Thoracic aorta (tissue), 2 donors: ENCODE measurements at regions not wholly inside any gene's neighbourhood (a gene's known extent, or its start where the extent isn't known, plus 50 kb on each side); places are given as distances from the start of the nearest gene placed in this dataset.

Experiments used
- ATAC-seq: fragments of 150-250 bp; one replicate; pipeline ENCODE4 v1.8.0; 2017; ENCODE audit warnings: low read depth; ENCODE audit not compliant: insufficient number of reproducible peaks, low FRiP score
- DNase-seq: peaks from one replicate; pipeline ENCODE4 v3.0.0-alpha.2; 2020; ENCODE audit warnings: low spot score
- H3K27ac ChIP-seq, 2 donors: fragments of 200-600 bp; sonication (generic); 1 replicate in 1 of 2; 2 replicates in 1 of 2; pipeline ENCODE4 v1.5.1; 2016; ENCODE audit warnings: mild to moderate bottlenecking in 2 of 2, moderate library complexity in 2 of 2
- H3K27me3 ChIP-seq: fragments of 200-600 bp; sonication (generic); replicated peaks from 2 replicates; pipeline ENCODE4 v1.6.0; 2016; ENCODE audit warnings: mild to moderate bottlenecking; ENCODE audit not compliant: insufficient read depth
- H3K36me3 ChIP-seq: fragments of 200-600 bp; sonication (generic); one replicate; pipeline ENCODE4 v1.5.1; 2016
- H3K4me1 ChIP-seq, 2 donors: fragments of 200-600 bp; sonication (generic); 1 replicate in 1 of 2; 2 replicates in 1 of 2; pipeline versions ENCODE4 v1.5.1 to v1.6.0; 2016; ENCODE audit warnings: low read depth in 2 of 2, mild to moderate bottlenecking in 1 of 2; ENCODE audit not compliant: control insufficient read depth in 1 of 2
- H3K4me3 ChIP-seq: fragments of 200-600 bp; sonication (generic); 2 replicates; pipeline ENCODE4 v1.5.1; 2016; ENCODE audit warnings: mild to moderate bottlenecking
- H3K9me3 ChIP-seq: fragments of 200-600 bp; sonication (generic); 2 replicates; pipeline ENCODE4 v1.5.1; 2016
- TF ChIP-seq, protein P1 (sequence below): fragments of 200-600 bp; sonication (generic); IDR thresholded peaks from one replicate; pipeline ENCODE4 v1.5.1; 2019; ENCODE audit warnings: antibody characterized with exemption

DNA sequence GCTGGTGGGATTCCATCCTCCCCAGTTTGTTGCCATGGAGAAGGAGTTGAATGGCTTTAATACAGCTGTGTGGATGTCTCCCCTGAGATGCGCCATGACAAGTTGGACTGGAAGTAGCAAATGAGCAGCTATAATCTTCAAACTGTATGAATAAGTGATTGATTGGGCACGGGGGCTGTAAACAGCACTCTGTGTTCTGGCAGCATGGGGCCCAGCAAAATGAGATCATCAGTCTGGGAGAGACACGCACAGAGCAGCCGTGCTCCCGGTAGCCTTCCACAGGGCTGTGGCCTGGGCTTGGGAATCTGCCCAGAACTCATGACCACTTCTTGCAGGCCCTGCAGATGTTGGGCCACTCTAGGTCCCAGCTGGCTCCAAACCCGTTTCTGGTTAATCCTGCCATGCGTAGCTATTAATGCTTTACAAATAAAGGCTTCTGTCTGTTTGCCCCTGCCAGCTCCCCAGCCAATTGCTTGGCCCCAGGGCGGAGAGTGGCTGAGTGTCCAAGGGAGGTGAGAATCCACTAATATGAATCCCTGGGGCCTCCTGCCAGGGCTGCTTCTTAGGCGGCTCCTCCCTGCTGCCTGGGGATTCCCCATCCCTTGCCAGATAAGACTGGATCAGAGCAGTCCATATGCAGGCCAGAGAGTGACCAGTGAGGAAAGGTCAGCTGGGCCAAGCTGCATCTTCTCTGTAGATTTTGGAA, 642.9 kb downstream of the AJAP1 start:
- no peak for ATAC-seq
- no peaks in the 10 kb centered on the region for H3K36me3 ChIP-seq
- H3K4me1 ChIP-seq, result no peaks in the 10 kb centered on the region
- no peak for DNase-seq
- no peaks in the 10 kb centered on the region for H3K9me3 ChIP-seq
- H3K27me3 ChIP-seq, result no peaks in the 10 kb centered on the region
- H3K4me3 ChIP-seq, result no peak overlapping the region
- TF ChIP-seq, protein P1, sequence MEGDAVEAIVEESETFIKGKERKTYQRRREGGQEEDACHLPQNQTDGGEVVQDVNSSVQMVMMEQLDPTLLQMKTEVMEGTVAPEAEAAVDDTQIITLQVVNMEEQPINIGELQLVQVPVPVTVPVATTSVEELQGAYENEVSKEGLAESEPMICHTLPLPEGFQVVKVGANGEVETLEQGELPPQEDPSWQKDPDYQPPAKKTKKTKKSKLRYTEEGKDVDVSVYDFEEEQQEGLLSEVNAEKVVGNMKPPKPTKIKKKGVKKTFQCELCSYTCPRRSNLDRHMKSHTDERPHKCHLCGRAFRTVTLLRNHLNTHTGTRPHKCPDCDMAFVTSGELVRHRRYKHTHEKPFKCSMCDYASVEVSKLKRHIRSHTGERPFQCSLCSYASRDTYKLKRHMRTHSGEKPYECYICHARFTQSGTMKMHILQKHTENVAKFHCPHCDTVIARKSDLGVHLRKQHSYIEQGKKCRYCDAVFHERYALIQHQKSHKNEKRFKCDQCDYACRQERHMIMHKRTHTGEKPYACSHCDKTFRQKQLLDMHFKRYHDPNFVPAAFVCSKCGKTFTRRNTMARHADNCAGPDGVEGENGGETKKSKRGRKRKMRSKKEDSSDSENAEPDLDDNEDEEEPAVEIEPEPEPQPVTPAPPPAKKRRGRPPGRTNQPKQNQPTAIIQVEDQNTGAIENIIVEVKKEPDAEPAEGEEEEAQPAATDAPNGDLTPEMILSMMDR, result no peak
- H3K27ac ChIP-seq, result no peak overlapping the region

- H3K27me3 ChIP-seq, result no peaks in the 10 kb centered on the region
These were observed 642.3 kb downstream of the AJAP1 start for GRCh38 chr1:5296557-5297179.

GRCh38 chr1:5296095-5296494, 641.7 kb downstream of the AJAP1 start:
- no peak for DNase-seq
- Histone ChIP-seq H3K27ac (no peak overlapping the region), H3K4me1 (no peaks in the 10 kb centered on the region), H3K27me3 (no peaks in the 10 kb centered on the region), H3K9me3 (no peaks in the 10 kb centered on the region), H3K4me3 (no peak overlapping the region), H3K36me3 (no peaks in the 10 kb centered on the region)
- no peak for ATAC-seq
- TF ChIP-seq, protein P1, result no peak

More at GRCh38 chr1:5296557-5297179, 642.3 kb downstream of the AJAP1 start:
- ATAC-seq (no peak), DNase-seq (no peak)
- no peak overlapping the region for H3K4me3 ChIP-seq
- no peak overlapping the region for H3K27ac ChIP-seq
- no peaks in the 10 kb centered on the region for H3K4me1 ChIP-seq
- TF ChIP-seq, protein P1, result no peak
- H3K9me3 ChIP-seq, result no peaks in the 10 kb centered on the region
- no peaks in the 10 kb centered on the region for H3K36me3 ChIP-seq

DNA sequence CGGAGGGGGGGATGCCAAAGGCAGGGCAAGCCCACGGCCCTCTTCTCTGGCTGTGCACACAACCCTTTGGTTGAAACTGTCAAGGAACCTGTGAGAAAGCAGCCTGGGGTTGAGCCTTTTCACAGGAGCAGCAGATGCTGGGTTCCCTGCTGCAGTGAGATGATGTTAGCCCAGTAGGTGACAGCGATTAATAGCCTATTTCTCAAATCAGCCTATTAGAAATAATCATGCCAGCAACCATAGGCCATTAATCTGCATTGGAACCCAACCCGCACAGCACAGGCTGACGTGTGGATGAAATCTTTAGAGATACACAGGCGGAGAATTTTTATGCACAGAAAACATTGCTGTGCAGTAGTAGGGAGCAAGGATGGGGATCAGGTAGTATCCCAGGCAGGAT, 637.5 kb downstream of the AJAP1 start:
- ATAC-seq, result no peak
- no peak overlapping the region for H3K4me3 ChIP-seq
- no peaks in the 10 kb centered on the region for H3K36me3 ChIP-seq

More for the DNA sequence above, 637.5 kb downstream of the AJAP1 start:
- no peaks in the 10 kb centered on the region for H3K4me1 ChIP-seq
- no peak overlapping the region for H3K27ac ChIP-seq
- H3K9me3 ChIP-seq, result no peaks in the 10 kb centered on the region
- no peak for DNase-seq
- TF ChIP-seq, protein P1, result no peak
- H3K27me3 ChIP-seq, result no peaks in the 10 kb centered on the region
